SK-N-MC (cell line): ENCODE measurements at regions not wholly inside any gene's neighbourhood (a gene's known extent, or its start where the extent isn't known, plus 50 kb on each side); places are given as distances from the start of the nearest gene placed in this dataset.

Source experiments
- EZH2 ChIP-seq: fragments of 200-600 bp; sonication (generic); IDR thresholded peaks from one replicate; pipeline ENCODE4 v1.6.1; 2017; ENCODE audit warnings: antibody characterized with exemption
- POLR2AphosphoS5 ChIP-seq: IDR thresholded peaks from 2 replicates; pipeline ENCODE4 v1.6.1; 2012; ENCODE audit warnings: mild to moderate bottlenecking, low read depth, low read length, borderline replicate concordance

DNA sequence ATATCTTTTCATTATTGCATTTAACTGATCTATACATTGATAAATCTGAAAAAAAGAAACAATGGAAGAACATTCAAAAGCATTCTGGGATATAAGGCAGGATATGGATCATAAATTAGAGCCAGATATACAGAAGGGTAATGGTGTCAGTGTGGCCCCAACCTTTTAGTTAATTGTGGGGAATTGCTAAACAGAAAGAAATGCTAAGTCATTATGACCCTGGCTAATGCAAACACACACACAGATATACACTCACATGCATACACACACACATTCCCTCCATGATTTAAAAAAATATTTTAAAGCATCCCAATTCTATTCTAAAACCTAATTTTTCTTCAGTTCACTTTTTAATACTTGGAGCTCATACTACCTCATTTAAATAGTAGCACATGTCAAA lies 404.5 kb downstream of the BCAT1 start:
- TF ChIP-seq EZH2 (no peak), POLR2AphosphoS5 (no peak)
